Thyroid gland (tissue), 4 donors: ENCODE measurements at regions not wholly inside any gene's neighbourhood (a gene's known extent, or its start where the extent isn't known, plus 50 kb on each side); places are given as distances from the start of the nearest gene placed in this dataset.

Experiments used
- CTCF ChIP-seq, 6 experiments: fragments of 200-600 bp in 3 of 6; fragments of 450-650 bp in 3 of 6; sonication (generic) in 3 of 6; IDR thresholded peaks; one replicate each; pipeline ENCODE4 v1.5.1; 2016 to 2019; ENCODE audit warnings: antibody characterized with exemption in 6 of 6, mild to moderate bottlenecking in 2 of 6, inconsistent platforms in 1 of 6, moderate library complexity in 1 of 6
- POLR2A ChIP-seq, 2 donors: fragments of 450-650 bp; IDR thresholded peaks; one replicate each; pipeline ENCODE4 v1.6.1; 2017; ENCODE audit warnings: antibody characterized with exemption in 2 of 2, mild to moderate bottlenecking in 2 of 2, moderate library complexity in 1 of 2

DNA sequence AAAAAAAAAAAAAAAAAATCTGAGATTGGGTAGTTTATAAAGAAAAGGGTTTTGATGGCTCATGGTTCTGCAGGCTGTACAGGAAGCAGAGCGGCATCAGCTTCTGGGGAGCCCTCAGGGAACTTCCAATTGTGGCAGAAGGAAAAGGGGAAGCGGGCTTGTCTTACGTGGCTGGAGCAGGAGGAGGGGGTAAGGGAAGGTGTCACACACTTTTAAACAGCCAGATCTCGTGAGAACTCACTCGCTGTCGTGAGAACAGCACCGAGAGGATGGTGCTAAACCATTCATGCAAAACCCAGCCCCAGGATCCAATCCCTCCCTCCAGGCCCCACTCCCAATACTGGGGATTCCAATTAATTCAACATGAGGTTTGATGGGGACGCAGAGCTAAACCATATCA lies 806.2 kb downstream of the TBC1D22A start:
- TF ChIP-seq CTCF (IDR thresholded peaks at IDR 0.05) (no peak), POLR2A (IDR thresholded peaks at IDR 0.05) (no peak)
